Psoas muscle (tissue), 7 donors: ENCODE measurements at regions not wholly inside any gene's neighbourhood (a gene's known extent, or its start where the extent isn't known, plus 50 kb on each side); places are given as distances from the start of the nearest gene placed in this dataset.
"Not testable (repeated sequence)": the region's sequence is repeated elsewhere in the genome, so short reads cannot be mapped to it uniquely, and the experiment has no call there.

ENCODE experiments used
- ATAC-seq, 4 donors: fragments of 200-7000 bp; cut with Tn5 transposase; one replicate each; pipeline ENCODE4 v1.9.1; 2020; ENCODE audit warnings: moderate library complexity in 3 of 4, mild to moderate bottlenecking in 2 of 4
- DNase-seq, 2 donors: peaks; one replicate each; pipeline ENCODE4 v3.0.0-alpha.2; 2020
- H3K27ac ChIP-seq: fragments of 200-600 bp; one replicate; pipeline ENCODE4 v1.8.0; 2022
- H3K27me3 ChIP-seq, 3 donors: fragments of 200-600 bp in 1 of 3; one replicate each; pipeline versions ENCODE4 v1.6.1 to v1.8.0; 2013 to 2022; ENCODE audit warnings: low read length in 2 of 3, mild to moderate bottlenecking in 2 of 3, moderate library complexity in 1 of 3; ENCODE audit not compliant: insufficient read depth in 3 of 3
- H3K36me3 ChIP-seq, 2 donors: fragments of 200-600 bp in 1 of 2; one replicate each; pipeline versions ENCODE4 v1.6.1 to v1.8.0; 2013 to 2022; ENCODE audit warnings: low read depth in 1 of 2, mild to moderate bottlenecking in 1 of 2, moderate library complexity in 1 of 2; ENCODE audit not compliant: insufficient read depth in 1 of 2
- H3K4me1 ChIP-seq: fragments of 200-600 bp; one replicate; pipeline ENCODE4 v1.8.0; 2022
- H3K4me3 ChIP-seq: fragments of 200-600 bp; one replicate; pipeline ENCODE4 v1.8.0; 2022; ENCODE audit warnings: mild to moderate bottlenecking
- H3K9me3 ChIP-seq: fragments of 200-600 bp; one replicate; pipeline ENCODE4 v1.8.0; 2022
- WGBS, 3 donors: extraction: QIAGEN DNeasy Blood & Tissue Kit; methylation state at CpG; one replicate each; pipeline versions ENCODE4 v1.1.6 to v1.1.7; 2013; 5-methylcytosine and 5-hydroxymethylcytosine counted together
- intact Hi-C, 2 donors: fragments of 100-400 bp; cut with DNase I; formaldehyde crosslinking; loops; one replicate each; pipeline versions ENCODE4 v1.11.0 to v1.14.2; 2022
- TF ChIP-seq, protein P1 (sequence below): fragments of 200-600 bp; IDR thresholded peaks from one replicate; pipeline ENCODE4 v1.8.0; 2022; ENCODE audit warnings: antibody characterized with exemption
- donor health status: healthy with polysubstance abuse.
- donor health status: DM: no; HTN: no; CAD: no; lungs with moderate emphysema.
- donor health status: Bipolar disorder and iron deficiency.
- donor health status: healthy.
- donor health status: DM: yes; HTN: yes; CAD: no.
- donor health status: DM: no; HTN: no; CAD: no.
- donor health status: DM: yes; HTN: yes; CAD: no.

DNA sequence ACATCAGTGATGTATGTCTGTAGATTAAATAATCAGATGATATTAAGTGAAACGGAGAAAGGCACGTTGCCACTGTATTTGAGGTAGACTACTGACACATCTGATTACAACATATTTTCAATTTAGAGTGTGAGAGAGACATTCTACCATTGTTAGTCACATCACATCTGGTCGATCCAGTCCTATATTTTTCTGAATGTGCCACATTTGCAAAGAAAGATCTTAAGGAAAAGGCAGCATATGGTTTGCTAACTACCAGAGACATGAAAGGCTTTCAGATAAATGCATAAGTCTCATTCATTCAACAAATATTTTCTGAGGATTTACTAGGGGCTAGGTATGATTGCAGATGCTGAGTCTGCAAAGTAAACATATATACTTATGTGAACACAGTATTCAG, 114.3 kb upstream of the RUNX1 start:
- no peaks in the 10 kb centered on the region for H3K4me1 ChIP-seq
- intact Hi-C loops: no loop called here
- H3K27me3 ChIP-seq: no peaks in the 10 kb centered on the region
- H3K9me3 ChIP-seq: no peaks in the 10 kb centered on the region
- ATAC-seq: no peak
- H3K4me3 ChIP-seq: no peak overlapping the region
- H3K36me3 ChIP-seq: no peaks in the 10 kb centered on the region
- no peak overlapping the region for H3K27ac ChIP-seq
- no peak for DNase-seq
- TF ChIP-seq, protein P1, sequence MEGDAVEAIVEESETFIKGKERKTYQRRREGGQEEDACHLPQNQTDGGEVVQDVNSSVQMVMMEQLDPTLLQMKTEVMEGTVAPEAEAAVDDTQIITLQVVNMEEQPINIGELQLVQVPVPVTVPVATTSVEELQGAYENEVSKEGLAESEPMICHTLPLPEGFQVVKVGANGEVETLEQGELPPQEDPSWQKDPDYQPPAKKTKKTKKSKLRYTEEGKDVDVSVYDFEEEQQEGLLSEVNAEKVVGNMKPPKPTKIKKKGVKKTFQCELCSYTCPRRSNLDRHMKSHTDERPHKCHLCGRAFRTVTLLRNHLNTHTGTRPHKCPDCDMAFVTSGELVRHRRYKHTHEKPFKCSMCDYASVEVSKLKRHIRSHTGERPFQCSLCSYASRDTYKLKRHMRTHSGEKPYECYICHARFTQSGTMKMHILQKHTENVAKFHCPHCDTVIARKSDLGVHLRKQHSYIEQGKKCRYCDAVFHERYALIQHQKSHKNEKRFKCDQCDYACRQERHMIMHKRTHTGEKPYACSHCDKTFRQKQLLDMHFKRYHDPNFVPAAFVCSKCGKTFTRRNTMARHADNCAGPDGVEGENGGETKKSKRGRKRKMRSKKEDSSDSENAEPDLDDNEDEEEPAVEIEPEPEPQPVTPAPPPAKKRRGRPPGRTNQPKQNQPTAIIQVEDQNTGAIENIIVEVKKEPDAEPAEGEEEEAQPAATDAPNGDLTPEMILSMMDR: no peak
- WGBS, 3 donors: 69 to 76% (median 70%) methylated on average over 3 of the region's 3 CpGs

DNA sequence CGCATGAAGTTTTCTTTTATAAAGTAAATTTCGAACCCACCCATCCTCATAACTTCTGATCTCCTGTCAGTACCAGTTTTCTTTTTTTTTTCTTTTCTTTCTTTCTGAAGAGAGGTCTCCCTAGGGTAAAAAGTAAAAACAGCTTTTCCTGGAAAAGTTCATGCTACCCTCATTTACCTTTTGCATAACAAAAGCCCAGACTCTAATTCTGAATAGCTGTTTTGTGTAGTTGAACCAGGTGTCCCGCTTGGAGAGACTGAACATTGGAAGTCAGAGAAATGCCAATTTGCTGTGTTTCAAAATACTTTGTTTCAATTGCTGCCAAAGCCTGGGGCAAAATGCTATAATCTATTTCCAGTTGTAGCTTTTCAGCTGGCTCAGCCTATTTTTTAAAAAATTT, 113.7 kb upstream of the RUNX1 start:
- no peak overlapping the region for H3K27ac ChIP-seq
- ATAC-seq: no peak
- TF ChIP-seq, protein P1: no peak
- no peaks in the 10 kb centered on the region for H3K27me3 ChIP-seq
- H3K9me3 ChIP-seq: no peaks in the 10 kb centered on the region
- H3K4me1 ChIP-seq: no peaks in the 10 kb centered on the region
- no peak for DNase-seq
- intact Hi-C loops: no loop called here
- no peaks in the 10 kb centered on the region for H3K36me3 ChIP-seq
- H3K4me3 ChIP-seq: no peak overlapping the region
- 85 to 87% (median 87%) methylated on average over 3 of the region's 3 CpGs for WGBS, 3 donors

DNA sequence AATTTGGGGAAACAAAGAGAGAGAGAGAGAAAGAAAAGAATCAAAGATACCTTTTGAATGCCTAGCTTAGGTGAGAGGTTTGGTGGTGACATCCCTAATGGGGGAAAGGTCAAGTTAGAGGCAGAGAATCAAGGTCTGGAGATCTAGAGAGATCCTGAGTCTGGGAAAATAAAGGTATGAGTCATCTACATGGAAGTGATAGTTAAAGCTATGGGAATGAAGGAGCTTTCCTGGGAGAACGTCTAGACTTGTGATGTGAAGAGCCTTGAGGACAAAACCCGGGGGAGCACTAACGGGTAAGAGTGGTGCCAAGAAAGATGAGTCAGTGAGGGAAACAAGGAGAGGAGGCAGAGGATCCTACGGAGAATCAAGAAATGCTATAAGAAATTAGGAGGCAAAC, 110.8 kb upstream of the RUNX1 start:
- no peak overlapping the region for H3K27ac ChIP-seq
- DNase-seq (no peak), ATAC-seq (no peak)
- no peaks in the 10 kb centered on the region for H3K9me3 ChIP-seq
- H3K27me3 ChIP-seq: no peaks in the 10 kb centered on the region
- no peaks in the 10 kb centered on the region for H3K36me3 ChIP-seq
- intact Hi-C loops: no loop called here
- no peaks in the 10 kb centered on the region for H3K4me1 ChIP-seq
- TF ChIP-seq, protein P1: no peak
- no peak overlapping the region for H3K4me3 ChIP-seq
- 62 to 86% (median 73%) methylated on average over 4 of the region's 4 CpGs for WGBS, 3 donors

DNA sequence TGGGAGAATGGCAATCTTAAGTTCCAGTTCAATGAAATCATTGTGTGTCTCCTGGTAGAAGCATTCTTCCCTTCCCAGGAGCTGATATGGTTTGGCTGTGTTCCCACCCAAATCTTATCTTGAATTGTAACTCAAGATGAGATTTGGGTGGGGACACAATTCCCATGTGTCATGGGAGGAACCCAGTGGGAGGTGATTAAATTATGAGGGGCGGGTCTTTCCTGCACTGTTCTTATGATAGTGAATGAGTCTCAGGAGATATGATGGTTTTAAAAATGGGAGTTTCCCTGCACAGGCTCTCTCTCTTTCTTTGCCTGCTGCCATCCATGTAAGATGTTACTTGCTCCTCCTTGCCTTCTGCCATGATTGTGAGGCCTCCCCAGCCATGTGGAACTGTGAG, 108.3 kb upstream of the RUNX1 start:
- DNase-seq, H3K36me3 ChIP-seq, H3K4me3 ChIP-seq, H3K27ac ChIP-seq, H3K4me1 ChIP-seq, H3K9me3 ChIP-seq, intact Hi-C loops, H3K27me3 ChIP-seq, ATAC-seq: not testable (repeated sequence)
- 92 to 100% (median 95%) methylated on average over 1 of the region's 1 CpG for WGBS, 3 donors

DNA sequence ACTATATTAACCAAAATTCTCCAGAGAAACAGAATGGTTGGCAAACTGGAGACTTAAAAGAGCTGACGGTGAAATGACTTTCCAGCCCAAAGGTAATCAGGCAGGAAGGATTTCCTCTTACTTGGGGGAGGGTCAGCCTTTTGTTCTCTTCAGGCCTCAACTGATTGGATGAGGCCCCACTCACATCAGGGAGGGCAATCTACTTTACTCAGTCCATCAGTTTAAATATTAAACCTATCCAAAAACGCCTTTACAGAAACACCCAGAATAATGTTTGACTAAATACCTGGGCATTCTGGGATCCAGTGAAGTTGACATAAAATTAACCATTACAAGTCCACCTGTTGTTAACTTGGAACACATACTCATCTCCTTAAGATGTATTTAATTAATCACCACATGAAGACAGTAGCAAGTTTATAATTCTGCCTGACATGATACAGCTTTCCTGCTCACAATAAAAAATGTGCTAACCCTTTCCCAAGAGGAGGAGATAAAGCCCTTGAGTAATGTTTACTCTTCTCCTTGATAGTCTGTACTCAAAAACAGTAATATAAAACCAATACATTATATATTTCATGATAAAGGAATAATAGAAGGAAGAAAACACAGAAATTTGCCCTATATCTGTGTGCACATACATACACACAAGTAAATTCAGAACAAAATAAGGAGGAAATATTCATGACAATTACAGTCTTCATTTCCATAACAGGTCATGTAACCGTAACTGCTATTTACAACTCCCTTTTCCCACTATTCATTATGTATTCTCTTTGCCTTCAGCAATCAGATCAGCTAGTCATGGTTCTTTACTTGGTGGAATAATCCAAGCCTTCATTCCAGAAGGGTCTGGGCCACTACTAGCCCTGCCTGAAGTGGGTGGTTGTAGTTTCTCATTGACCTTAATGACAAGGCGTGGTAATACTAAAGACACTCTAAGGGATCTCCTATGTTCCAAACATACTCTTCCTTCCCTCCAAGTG, 107.5 kb upstream of the RUNX1 start:
- H3K27me3 ChIP-seq: no peaks in the 10 kb centered on the region
- ATAC-seq (no peak), DNase-seq (no peak)
- TF ChIP-seq, protein P1: no peak
- no peaks in the 10 kb centered on the region for H3K4me1 ChIP-seq
- no peaks in the 10 kb centered on the region for H3K9me3 ChIP-seq
- WGBS, 3 donors: 82 to 92% (median 90%) methylated on average over 4 of the region's 4 CpGs
- no peak overlapping the region for H3K27ac ChIP-seq
- H3K4me3 ChIP-seq: no peak overlapping the region
- intact Hi-C loops: no loop called here
- no peaks in the 10 kb centered on the region for H3K36me3 ChIP-seq
